ENCODE measurements at regions not wholly inside any gene's neighbourhood (a gene's known extent, or its start where the extent isn't known, plus 50 kb on each side); places are given as distances from the start of the nearest gene placed in this dataset.
"Not testable (repeated sequence)": the region's sequence is repeated elsewhere in the genome, so short reads cannot be mapped to it uniquely, and the experiment has no call there.

DNA sequence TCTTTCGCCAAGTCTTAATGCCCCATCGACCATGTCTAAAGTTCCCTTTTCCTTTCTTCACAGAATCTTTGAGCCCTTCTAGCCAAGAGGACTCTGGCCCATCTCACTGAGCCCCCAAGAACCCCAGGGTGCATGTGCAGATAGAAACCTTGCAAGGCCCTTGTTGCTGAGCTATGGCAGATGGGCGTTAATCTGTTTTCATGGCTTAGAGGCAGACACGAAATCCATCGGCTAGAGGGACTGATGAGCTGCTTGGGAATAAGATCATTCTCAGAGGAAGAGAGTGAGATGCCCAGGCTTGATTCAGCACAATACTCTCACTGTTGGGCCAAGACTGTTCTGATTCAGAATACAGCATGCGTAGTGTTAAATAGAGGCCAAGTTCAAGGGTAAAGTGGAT is 262.5 kb upstream of the C9orf72 start:
- TF ChIP-seq, protein P1, sequence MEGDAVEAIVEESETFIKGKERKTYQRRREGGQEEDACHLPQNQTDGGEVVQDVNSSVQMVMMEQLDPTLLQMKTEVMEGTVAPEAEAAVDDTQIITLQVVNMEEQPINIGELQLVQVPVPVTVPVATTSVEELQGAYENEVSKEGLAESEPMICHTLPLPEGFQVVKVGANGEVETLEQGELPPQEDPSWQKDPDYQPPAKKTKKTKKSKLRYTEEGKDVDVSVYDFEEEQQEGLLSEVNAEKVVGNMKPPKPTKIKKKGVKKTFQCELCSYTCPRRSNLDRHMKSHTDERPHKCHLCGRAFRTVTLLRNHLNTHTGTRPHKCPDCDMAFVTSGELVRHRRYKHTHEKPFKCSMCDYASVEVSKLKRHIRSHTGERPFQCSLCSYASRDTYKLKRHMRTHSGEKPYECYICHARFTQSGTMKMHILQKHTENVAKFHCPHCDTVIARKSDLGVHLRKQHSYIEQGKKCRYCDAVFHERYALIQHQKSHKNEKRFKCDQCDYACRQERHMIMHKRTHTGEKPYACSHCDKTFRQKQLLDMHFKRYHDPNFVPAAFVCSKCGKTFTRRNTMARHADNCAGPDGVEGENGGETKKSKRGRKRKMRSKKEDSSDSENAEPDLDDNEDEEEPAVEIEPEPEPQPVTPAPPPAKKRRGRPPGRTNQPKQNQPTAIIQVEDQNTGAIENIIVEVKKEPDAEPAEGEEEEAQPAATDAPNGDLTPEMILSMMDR (IDR thresholded peaks at IDR 0.05): no peak
- no peak for TF ChIP-seq POLR2A (IDR thresholded peaks at IDR 0.05)
- no peak for TF ChIP-seq POLR2AphosphoS5 (IDR thresholded peaks at IDR 0.05)
- Histone ChIP-seq H3K36me3 (no peaks in the 10 kb centered on the region), H3K27me3 (replicated peaks; ENCODE audit: insufficient read depth) (no peaks in the 10 kb centered on the region), H3K4me3 (no peak overlapping the region), H3K27ac (no peak overlapping the region), H3K4me1 (replicated peaks) (no peaks in the 10 kb centered on the region), H3K9me3 (no peaks in the 10 kb centered on the region)
- no peak for DNase-seq (ENCODE audit: low spot score)
- 90% methylated on average over 6 of the region's 6 CpGs for WGBS
- intact Hi-C loops (cut with DNase I): no loop called here

DNA sequence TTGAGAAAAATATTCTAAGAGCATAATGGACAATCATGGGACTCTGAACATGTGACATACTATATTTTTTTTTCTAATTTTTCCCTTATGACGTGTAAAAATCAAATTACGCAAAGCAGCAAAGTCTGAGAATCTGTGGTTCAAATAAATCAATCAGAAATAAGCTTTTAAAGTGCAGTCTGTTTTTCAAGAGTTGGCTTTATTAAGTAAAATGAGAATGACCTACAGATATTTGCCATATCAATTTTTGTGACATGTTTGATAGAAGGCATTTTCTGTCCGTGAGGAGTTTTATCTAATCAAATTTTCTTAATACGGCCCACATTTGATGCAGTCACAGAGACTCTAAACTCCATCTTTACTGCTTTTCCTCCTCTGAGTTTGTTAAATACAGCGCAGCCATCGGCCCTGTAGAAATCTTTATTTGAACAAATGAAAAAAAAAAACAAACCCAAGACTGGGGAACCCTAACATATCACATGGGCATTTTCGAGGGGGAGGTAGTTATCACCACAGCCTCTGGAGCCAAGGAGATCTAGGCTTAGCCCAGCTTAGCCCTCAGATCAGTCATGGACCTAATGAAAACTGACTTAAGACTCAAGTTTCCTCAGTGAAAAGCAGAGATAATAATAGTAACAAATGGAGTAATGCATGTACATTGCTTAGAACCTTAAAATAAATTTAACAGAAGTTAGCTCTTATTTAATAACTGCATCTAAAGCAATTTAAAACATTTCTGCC is 263.6 kb upstream of the C9orf72 start:
- H3K4me3 ChIP-seq: no peak overlapping the region
- no peaks in the 10 kb centered on the region for H3K36me3 ChIP-seq
- H3K9me3 ChIP-seq: no peaks in the 10 kb centered on the region
- TF ChIP-seq, protein P1 (IDR thresholded peaks at IDR 0.05): no peak
- no peak for TF ChIP-seq POLR2AphosphoS5 (IDR thresholded peaks at IDR 0.05)
- no peak for TF ChIP-seq POLR2A (IDR thresholded peaks at IDR 0.05)
- intact Hi-C loops (cut with DNase I): no loop called here
- WGBS: 81% methylated on average over 7 of the region's 7 CpGs
- H3K27ac ChIP-seq: no peak overlapping the region
- no peaks in the 10 kb centered on the region for H3K4me1 ChIP-seq (replicated peaks)
- no peak for DNase-seq (ENCODE audit: low spot score)
- no peaks in the 10 kb centered on the region for H3K27me3 ChIP-seq (replicated peaks; ENCODE audit: insufficient read depth)

DNA sequence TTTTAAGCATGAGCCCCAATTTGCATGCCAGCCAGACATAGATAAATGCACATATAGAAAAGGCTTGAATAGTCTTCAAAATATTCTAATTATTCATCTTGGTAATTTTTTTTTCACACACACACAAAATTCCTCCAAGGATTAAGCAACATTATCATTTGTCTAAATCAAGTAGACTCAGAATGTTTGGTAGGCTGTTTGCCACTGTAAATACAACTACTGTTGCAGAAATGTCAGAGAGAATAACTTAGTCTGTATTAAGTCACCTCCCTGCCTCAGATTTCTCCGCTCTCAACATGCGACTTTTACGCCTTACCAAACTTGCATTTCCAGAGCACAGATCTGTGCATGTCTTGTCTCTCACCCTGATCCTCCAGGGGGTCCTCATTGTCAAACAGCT is 265.6 kb upstream of the C9orf72 start:
- no peaks in the 10 kb centered on the region for H3K27me3 ChIP-seq (replicated peaks; ENCODE audit: insufficient read depth)
- intact Hi-C loops (cut with DNase I): no loop called here
- no peak overlapping the region for H3K27ac ChIP-seq
- no peak for DNase-seq (ENCODE audit: low spot score)
- no peaks in the 10 kb centered on the region for H3K9me3 ChIP-seq
- TF ChIP-seq, protein P1 (IDR thresholded peaks at IDR 0.05): no peak
- TF ChIP-seq POLR2AphosphoS5 (IDR thresholded peaks at IDR 0.05): no peak
- no peak for TF ChIP-seq POLR2A (IDR thresholded peaks at IDR 0.05)
- no peaks in the 10 kb centered on the region for H3K36me3 ChIP-seq
- no peaks in the 10 kb centered on the region for H3K4me1 ChIP-seq (replicated peaks)
- 94% methylated on average over 3 of the region's 3 CpGs for WGBS
- no peak overlapping the region for H3K4me3 ChIP-seq

DNA sequence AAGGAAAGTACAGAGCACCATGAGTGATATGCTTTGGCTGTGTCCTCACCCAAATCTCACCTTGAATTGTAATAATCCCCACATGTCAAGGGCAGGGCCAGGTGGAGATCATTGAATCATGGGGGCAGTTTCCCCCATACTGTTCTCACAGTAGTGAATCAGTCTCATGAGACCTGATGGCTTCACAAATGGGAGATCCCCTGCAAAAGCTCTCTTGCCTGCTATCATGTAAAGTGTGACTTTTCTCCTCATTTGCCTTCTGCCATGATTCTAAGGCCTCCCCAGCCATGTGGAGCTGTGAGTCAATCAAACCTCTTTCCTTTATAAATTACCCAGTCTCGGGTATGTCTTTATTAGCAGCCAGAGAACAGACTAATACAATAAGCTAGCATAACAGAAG is 266.5 kb upstream of the C9orf72 start:
- H3K27me3 ChIP-seq (replicated peaks; ENCODE audit: insufficient read depth); H3K36me3 ChIP-seq; H3K4me3 ChIP-seq; H3K4me1 ChIP-seq (replicated peaks); DNase-seq (ENCODE audit: low spot score); H3K9me3 ChIP-seq; H3K27ac ChIP-seq; intact Hi-C loops (cut with DNase I): not testable (repeated sequence)
- 79% methylated on average over 1 of the region's 1 CpG for WGBS

DNA sequence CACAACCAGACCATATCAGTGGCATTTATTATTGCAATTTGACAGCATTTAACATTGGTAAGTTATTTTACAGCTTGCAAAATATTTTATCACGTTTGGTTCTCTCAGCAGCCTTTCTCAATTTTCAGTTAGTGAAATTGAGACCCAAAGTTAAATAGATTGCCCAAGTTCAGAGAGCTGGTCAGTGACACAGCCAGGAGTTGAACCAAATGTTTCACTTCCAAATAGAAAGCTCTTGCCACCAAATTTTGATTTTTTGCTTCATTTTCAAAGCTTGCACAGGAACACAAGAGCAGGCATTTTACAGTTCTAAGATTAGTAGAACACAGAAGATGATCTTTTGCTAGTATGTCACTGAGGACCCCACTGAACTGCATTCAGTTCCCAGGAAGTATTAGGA is 271.5 kb upstream of the C9orf72 start:
- Histone ChIP-seq H3K9me3 (no peaks in the 10 kb centered on the region), H3K27ac (no peak overlapping the region), H3K36me3 (no peaks in the 10 kb centered on the region), H3K4me1 (replicated peaks) (no peaks in the 10 kb centered on the region), H3K4me3 (no peak overlapping the region), H3K27me3 (replicated peaks; ENCODE audit: insufficient read depth) (no peaks in the 10 kb centered on the region)
- no peak for DNase-seq (ENCODE audit: low spot score)
- intact Hi-C loops (cut with DNase I): no loop called here
- TF ChIP-seq POLR2A (IDR thresholded peaks at IDR 0.05): no peak
- TF ChIP-seq, protein P1 (IDR thresholded peaks at IDR 0.05): no peak
- WGBS: 22% methylated on average over 1 of the region's 1 CpG

All from prostate gland (tissue), 2 donors.